ENCODE measurements at regions not wholly inside any gene's neighbourhood (a gene's known extent, or its start where the extent isn't known, plus 50 kb on each side); places are given as distances from the start of the nearest gene placed in this dataset.

GRCh38 chr11:34830648-34831047, 85.5 kb downstream of the APIP start:
- no peaks in the 10 kb centered on the region for H3K36me3 ChIP-seq (ENCODE audit: insufficient read depth, low read length)
- no peaks in the 10 kb centered on the region for H3K9me3 ChIP-seq (ENCODE audit: low read length)
- H3K4me1 ChIP-seq (ENCODE audit: low read length), result no peaks in the 10 kb centered on the region
- no peak overlapping the region for H2AFZ ChIP-seq (ENCODE audit: low read length)
- no peak overlapping the region for H3K27ac ChIP-seq (ENCODE audit: low read length)
- no peaks in the 10 kb centered on the region for H3K27me3 ChIP-seq (ENCODE audit: low read length)
- H3K79me2 ChIP-seq (ENCODE audit: low read length), result no peaks in the 10 kb centered on the region
- H3K4me3 ChIP-seq (ENCODE audit: low read length), result no peak overlapping the region
- H3K9me2 ChIP-seq (replicated peaks; ENCODE audit: insufficient read depth, low read length), result no peaks in the 10 kb centered on the region
- H3K9ac ChIP-seq (ENCODE audit: low read length), result no peak overlapping the region
- H4K20me1 ChIP-seq (ENCODE audit: insufficient read depth, low read depth, low read length), result no peaks in the 10 kb centered on the region
- H3K4me2 ChIP-seq (ENCODE audit: low read depth, low read length, poor library complexity, severe bottlenecking), result no peak overlapping the region
- no peak for DNase-seq

GRCh38 chr11:34830035-34830434, 86.1 kb downstream of the APIP start:
- H3K9me2 ChIP-seq (replicated peaks; ENCODE audit: insufficient read depth, low read length), result no peaks in the 10 kb centered on the region
- H3K4me3 ChIP-seq (ENCODE audit: low read length), result no peak overlapping the region
- no peak overlapping the region for H2AFZ ChIP-seq (ENCODE audit: low read length)
- no peak overlapping the region for H3K9ac ChIP-seq (ENCODE audit: low read length)
- DNase-seq, result no peak
- no peaks in the 10 kb centered on the region for H3K79me2 ChIP-seq (ENCODE audit: low read length)
- no peaks in the 10 kb centered on the region for H3K9me3 ChIP-seq (ENCODE audit: low read length)
- no peaks in the 10 kb centered on the region for H3K4me1 ChIP-seq (ENCODE audit: low read length)
- no peaks in the 10 kb centered on the region for H3K27me3 ChIP-seq (ENCODE audit: low read length)
- H3K4me2 ChIP-seq (ENCODE audit: low read depth, low read length, poor library complexity, severe bottlenecking), result no peak overlapping the region
- no peaks in the 10 kb centered on the region for H4K20me1 ChIP-seq (ENCODE audit: insufficient read depth, low read depth, low read length)
- no peak overlapping the region for H3K27ac ChIP-seq (ENCODE audit: low read length)
- no peaks in the 10 kb centered on the region for H3K36me3 ChIP-seq (ENCODE audit: insufficient read depth, low read length)

- no peaks in the 10 kb centered on the region for H3K9me3 ChIP-seq (ENCODE audit: low read length)
- DNase-seq, result no peak
- H3K9ac ChIP-seq (ENCODE audit: low read length), result no peak overlapping the region
- H3K4me2 ChIP-seq (ENCODE audit: low read depth, low read length, poor library complexity, severe bottlenecking), result no peak overlapping the region
- H3K27ac ChIP-seq (ENCODE audit: low read length), result no peak overlapping the region
- H3K4me1 ChIP-seq (ENCODE audit: low read length), result no peaks in the 10 kb centered on the region
- H3K36me3 ChIP-seq (ENCODE audit: insufficient read depth, low read length), result no peaks in the 10 kb centered on the region
- H3K27me3 ChIP-seq (ENCODE audit: low read length), result no peaks in the 10 kb centered on the region
- no peaks in the 10 kb centered on the region for H3K9me2 ChIP-seq (replicated peaks; ENCODE audit: insufficient read depth, low read length)
- H3K4me3 ChIP-seq (ENCODE audit: low read length), result no peak overlapping the region
- H4K20me1 ChIP-seq (ENCODE audit: insufficient read depth, low read depth, low read length), result no peaks in the 10 kb centered on the region
- H2AFZ ChIP-seq (ENCODE audit: low read length), result no peak overlapping the region
- H3K79me2 ChIP-seq (ENCODE audit: low read length), result no peaks in the 10 kb centered on the region
These were observed 89.0 kb downstream of the APIP start for GRCh38 chr11:34827228-34827627.

- Histone ChIP-seq H3K4me1 (ENCODE audit: low read length) (no peaks in the 10 kb centered on the region), H3K9me3 (ENCODE audit: low read length) (no peaks in the 10 kb centered on the region), H3K4me3 (ENCODE audit: low read length) (no peak overlapping the region), H3K4me2 (ENCODE audit: low read depth, low read length, poor library complexity, severe bottlenecking) (no peak overlapping the region), H3K9me2 (replicated peaks; ENCODE audit: insufficient read depth, low read length) (no peaks in the 10 kb centered on the region), H4K20me1 (ENCODE audit: insufficient read depth, low read depth, low read length) (no peaks in the 10 kb centered on the region), H3K79me2 (ENCODE audit: low read length) (no peaks in the 10 kb centered on the region), H3K9ac (ENCODE audit: low read length) (no peak overlapping the region), H3K27ac (ENCODE audit: low read length) (no peak overlapping the region), H3K27me3 (ENCODE audit: low read length) (no peaks in the 10 kb centered on the region), H2AFZ (ENCODE audit: low read length) (no peak overlapping the region), H3K36me3 (ENCODE audit: insufficient read depth, low read length) (no peaks in the 10 kb centered on the region)
- no peak for DNase-seq
These were observed 89.8 kb downstream of the APIP start for GRCh38 chr11:34826384-34826726.

GRCh38 chr11:34825670-34826383, 90.4 kb downstream of the APIP start:
- Histone ChIP-seq H3K4me2 (ENCODE audit: low read depth, low read length, poor library complexity, severe bottlenecking) (no peak overlapping the region), H3K4me1 (ENCODE audit: low read length) (peaks cover 1% of the 10 kb centered on the region; the same call in 1 of the 2 replicates), H3K9me3 (ENCODE audit: low read length) (no peaks in the 10 kb centered on the region), H3K27me3 (ENCODE audit: low read length) (no peaks in the 10 kb centered on the region), H3K9me2 (replicated peaks; ENCODE audit: insufficient read depth, low read length) (no peaks in the 10 kb centered on the region), H3K36me3 (ENCODE audit: insufficient read depth, low read length) (no peaks in the 10 kb centered on the region), H3K79me2 (ENCODE audit: low read length) (no peaks in the 10 kb centered on the region), H3K9ac (ENCODE audit: low read length) (no peak overlapping the region), H3K27ac (ENCODE audit: low read length) (no peak overlapping the region), H2AFZ (ENCODE audit: low read length) (no peak overlapping the region), H3K4me3 (ENCODE audit: low read length) (no peak overlapping the region), H4K20me1 (ENCODE audit: insufficient read depth, low read depth, low read length) (no peaks in the 10 kb centered on the region)
- no peak for DNase-seq

- Histone ChIP-seq H3K27me3 (ENCODE audit: low read length) (no peaks in the 10 kb centered on the region), H3K9ac (ENCODE audit: low read length) (no peak overlapping the region), H3K9me3 (ENCODE audit: low read length) (no peaks in the 10 kb centered on the region), H3K4me1 (ENCODE audit: low read length) (peaks cover 2% of the 10 kb centered on the region; the same call in 1 of the 2 replicates), H3K27ac (ENCODE audit: low read length) (no peak overlapping the region), H4K20me1 (ENCODE audit: insufficient read depth, low read depth, low read length) (no peaks in the 10 kb centered on the region), H2AFZ (ENCODE audit: low read length) (no peak overlapping the region), H3K4me2 (ENCODE audit: low read depth, low read length, poor library complexity, severe bottlenecking) (no peak overlapping the region), H3K79me2 (ENCODE audit: low read length) (no peaks in the 10 kb centered on the region), H3K4me3 (ENCODE audit: low read length) (no peak overlapping the region), H3K9me2 (replicated peaks; ENCODE audit: insufficient read depth, low read length) (no peaks in the 10 kb centered on the region), H3K36me3 (ENCODE audit: insufficient read depth, low read length) (no peaks in the 10 kb centered on the region)
- no peak for DNase-seq
These were observed 90.9 kb downstream of the APIP start for GRCh38 chr11:34825315-34825669.

GRCh38 chr11:34824425-34824824, 91.8 kb downstream of the APIP start:
- Histone ChIP-seq H3K4me2 (ENCODE audit: low read depth, low read length, poor library complexity, severe bottlenecking) (no peak overlapping the region), H3K36me3 (ENCODE audit: insufficient read depth, low read length) (no peaks in the 10 kb centered on the region), H3K4me3 (ENCODE audit: low read length) (no peak overlapping the region), H3K4me1 (ENCODE audit: low read length) (peaks cover 2% of the 10 kb centered on the region; the same call in 1 of the 2 replicates), H3K27me3 (ENCODE audit: low read length) (no peaks in the 10 kb centered on the region), H3K9me2 (replicated peaks; ENCODE audit: insufficient read depth, low read length) (no peaks in the 10 kb centered on the region), H3K79me2 (ENCODE audit: low read length) (no peaks in the 10 kb centered on the region), H3K27ac (ENCODE audit: low read length) (no peak overlapping the region), H4K20me1 (ENCODE audit: insufficient read depth, low read depth, low read length) (no peaks in the 10 kb centered on the region), H3K9ac (ENCODE audit: low read length) (no peak overlapping the region), H3K9me3 (ENCODE audit: low read length) (no peaks in the 10 kb centered on the region), H2AFZ (ENCODE audit: low read length) (no peak overlapping the region)
- no peak for DNase-seq

GRCh38 chr11:34823639-34824038, 92.5 kb downstream of the APIP start:
- no peaks in the 10 kb centered on the region for H3K36me3 ChIP-seq (ENCODE audit: insufficient read depth, low read length)
- H4K20me1 ChIP-seq (ENCODE audit: insufficient read depth, low read depth, low read length), result no peaks in the 10 kb centered on the region
- H3K9me2 ChIP-seq (replicated peaks; ENCODE audit: insufficient read depth, low read length), result no peaks in the 10 kb centered on the region
- H3K4me2 ChIP-seq (ENCODE audit: low read depth, low read length, poor library complexity, severe bottlenecking), result no peak overlapping the region
- no peak overlapping the region for H2AFZ ChIP-seq (ENCODE audit: low read length)
- no peak for DNase-seq
- no peak overlapping the region for H3K4me3 ChIP-seq (ENCODE audit: low read length)
- H3K9ac ChIP-seq (ENCODE audit: low read length), result no peak overlapping the region
- no peaks in the 10 kb centered on the region for H3K9me3 ChIP-seq (ENCODE audit: low read length)
- H3K27ac ChIP-seq (ENCODE audit: low read length), result no peak overlapping the region
- peaks cover 2% of the 10 kb centered on the region; the same call in 1 of the 2 replicates for H3K4me1 ChIP-seq (ENCODE audit: low read length)
- no peaks in the 10 kb centered on the region for H3K79me2 ChIP-seq (ENCODE audit: low read length)
- H3K27me3 ChIP-seq (ENCODE audit: low read length), result no peaks in the 10 kb centered on the region

Measured in Karpas-422 (cell line).